Natural killer cell (primary cell): ENCODE measurements at regions not wholly inside any gene's neighbourhood (a gene's known extent, or its start where the extent isn't known, plus 50 kb on each side); places are given as distances from the start of the nearest gene placed in this dataset.

Source experiments
- ATAC-seq, 3 donors: fragments of 150-1000 bp in 2 of 3; fragments of 200-7000 bp in 1 of 3; cut with Tn5 transposase; 1 replicate in 1 of 3; 2 replicates in 2 of 3; pipeline ENCODE4 v1.10.0; 2021; ENCODE audit warnings: mild to moderate bottlenecking in 2 of 3, moderate library complexity in 2 of 3
- DNase-seq, 2 donors: peaks; one replicate each; pipeline versions ENCODE4 v3.0.0 to v3.0.0-alpha.2; 2013 to 2021; ENCODE audit warnings: mixed read lengths in 1 of 2
- H3K27ac ChIP-seq: one replicate; pipeline ENCODE4 v1.5.1; 2013; ENCODE audit warnings: mild to moderate bottlenecking, low read length
- H3K27me3 ChIP-seq: one replicate; pipeline ENCODE4 v1.6.1; 2013; ENCODE audit warnings: low read length; ENCODE audit not compliant: control insufficient read depth, insufficient read depth
- H3K36me3 ChIP-seq: one replicate; pipeline ENCODE4 v1.6.1; 2013; ENCODE audit warnings: low read length; ENCODE audit not compliant: control insufficient read depth, insufficient read depth
- H3K4me1 ChIP-seq: one replicate; pipeline ENCODE4 v1.6.1; 2013; ENCODE audit warnings: low read length; ENCODE audit not compliant: control insufficient read depth, insufficient read depth
- H3K4me3 ChIP-seq: one replicate; pipeline ENCODE4 v1.5.1; 2013; ENCODE audit warnings: low read length
- H3K9me3 ChIP-seq: one replicate; pipeline ENCODE4 v1.6.1; 2013; ENCODE audit warnings: low read length; ENCODE audit not compliant: control insufficient read depth, insufficient read depth
- H3K27ac Mint-ChIP-seq, 2 donors: one replicate each; pipeline ENCODE4 v1.8.0; 2022; ENCODE audit warnings: mild to moderate bottlenecking in 2 of 2, mixed read lengths in 2 of 2, moderate library complexity in 1 of 2
- H3K27me3 Mint-ChIP-seq, 2 donors: one replicate each; pipeline ENCODE4 v1.8.0; 2022; ENCODE audit warnings: low read depth in 2 of 2, mixed read lengths in 2 of 2
- H3K36me3 Mint-ChIP-seq: one replicate; pipeline ENCODE4 v1.8.0; 2022; ENCODE audit warnings: mixed read lengths
- H3K4me1 Mint-ChIP-seq, 2 donors: one replicate each; pipeline ENCODE4 v1.8.0; 2022; ENCODE audit warnings: mixed read lengths in 2 of 2
- H3K4me3 Mint-ChIP-seq: one replicate; pipeline ENCODE4 v1.8.0; 2022; ENCODE audit warnings: mild to moderate bottlenecking, moderate library complexity, mixed read lengths
- H3K9me3 Mint-ChIP-seq, 2 donors: one replicate each; pipeline ENCODE4 v1.8.0; 2022; ENCODE audit warnings: mixed read lengths in 2 of 2
- CTCF ChIP-seq: fragments of 200-600 bp; IDR thresholded peaks from one replicate; pipeline ENCODE4 v1.8.0; 2022; ENCODE audit warnings: antibody characterized with exemption
- WGBS: methylation state at CpG from one replicate; pipeline ENCODE4 v1.1.7; 2013; ENCODE audit warnings: missing lambda C conversion rate; ENCODE audit not compliant: insufficient coverage; 5-methylcytosine and 5-hydroxymethylcytosine counted together
- intact Hi-C: fragments of 100-400 bp; cut with micrococcal nuclease; formaldehyde crosslinking; loops from one replicate; pipeline ENCODE4 v1.14.2; 2022

- H3K9me3 ChIP-seq, result no peaks in the 10 kb centered on the region
- no peaks in the 10 kb centered on the region for H3K4me1 ChIP-seq
- no peaks in the 10 kb centered on the region for H3K36me3 ChIP-seq
- Mint-ChIP-seq H3K4me1 (peaks cover 6 to 7% of the 10 kb centered on the region in 2 donors), H3K27ac (peak overlapping the region in 1 of 2 donors; percentile 72), H3K27me3 (no peaks in the 10 kb centered on the region), H3K36me3 (no peaks in the 10 kb centered on the region), H3K4me3 (no peak overlapping the region), H3K9me3 (no peaks in the 10 kb centered on the region)
- intact Hi-C loops, result no loop called here
- TF ChIP-seq CTCF, result no peak
- ATAC-seq (no peak), DNase-seq (no peak)
- no peak overlapping the region for H3K4me3 ChIP-seq
- no peaks in the 10 kb centered on the region for H3K27me3 ChIP-seq
- H3K27ac ChIP-seq, result no peak overlapping the region
- WGBS, result 51% methylated on average over 4 of the region's 5 CpGs
Measured at GRCh38 chr21:31426235-31426797, 82.3 kb upstream of the TIAM1 start.

GRCh38 chr21:31425138-31425537 is 81.1 kb upstream of the TIAM1 start:
- Mint-ChIP-seq H3K4me3 (no peak overlapping the region), H3K36me3 (no peaks in the 10 kb centered on the region), H3K4me1 (peaks cover 6 to 7% of the 10 kb centered on the region in 2 donors), H3K27ac (no peak overlapping the region), H3K27me3 (no peaks in the 10 kb centered on the region), H3K9me3 (no peaks in the 10 kb centered on the region)
- Histone ChIP-seq H3K4me1 (no peaks in the 10 kb centered on the region), H3K36me3 (no peaks in the 10 kb centered on the region), H3K4me3 (no peak overlapping the region), H3K9me3 (no peaks in the 10 kb centered on the region), H3K27ac (no peak overlapping the region), H3K27me3 (no peaks in the 10 kb centered on the region)
- TF ChIP-seq CTCF, result no peak
- ATAC-seq (no peak), DNase-seq (no peak)
- 89% methylated on average over 5 of the region's 5 CpGs for WGBS
- intact Hi-C loops, result no loop called here

GRCh38 chr21:31424058-31424457 is 80.0 kb upstream of the TIAM1 start:
- H3K4me3 Mint-ChIP-seq, result no peak overlapping the region
- no peaks in the 10 kb centered on the region for H3K36me3 Mint-ChIP-seq
- H3K27ac ChIP-seq, result no peak overlapping the region
- no peaks in the 10 kb centered on the region for H3K9me3 Mint-ChIP-seq
- peaks cover 6 to 7% of the 10 kb centered on the region in 2 donors for H3K4me1 Mint-ChIP-seq
- no peak overlapping the region for H3K27ac Mint-ChIP-seq
- no peaks in the 10 kb centered on the region for H3K9me3 ChIP-seq
- no peak overlapping the region for H3K4me3 ChIP-seq
- no peaks in the 10 kb centered on the region for H3K27me3 ChIP-seq
- H3K4me1 ChIP-seq, result no peaks in the 10 kb centered on the region
- no peaks in the 10 kb centered on the region for H3K36me3 ChIP-seq
- no peak for DNase-seq
- TF ChIP-seq CTCF, result no peak
- ATAC-seq, result no peak
- no peaks in the 10 kb centered on the region for H3K27me3 Mint-ChIP-seq
- intact Hi-C loops, result no loop called here
- WGBS, result 91% methylated on average over 6 of the region's 6 CpGs

- H3K9me3 ChIP-seq, result no peaks in the 10 kb centered on the region
- Mint-ChIP-seq H3K27ac (no peak overlapping the region), H3K9me3 (no peaks in the 10 kb centered on the region), H3K4me1 (peaks cover 0 to under 1% of the 10 kb centered on the region in 2 donors), H3K27me3 (no peaks in the 10 kb centered on the region), H3K36me3 (no peaks in the 10 kb centered on the region), H3K4me3 (no peak overlapping the region)
- ATAC-seq (no peak), DNase-seq (no peak)
- no peaks in the 10 kb centered on the region for H3K36me3 ChIP-seq
- intact Hi-C loops, result no loop called here
- H3K4me3 ChIP-seq, result no peak overlapping the region
- no peaks in the 10 kb centered on the region for H3K4me1 ChIP-seq
- 91% methylated on average over 7 of the region's 8 CpGs for WGBS
- H3K27ac ChIP-seq, result no peak overlapping the region
- TF ChIP-seq CTCF, result no peak
- no peaks in the 10 kb centered on the region for H3K27me3 ChIP-seq
Measured at GRCh38 chr21:31420988-31421387, 76.9 kb upstream of the TIAM1 start.
